Transverse colon (tissue), 4 donors: ENCODE measurements at regions not wholly inside any gene's neighbourhood (a gene's known extent, or its start where the extent isn't known, plus 50 kb on each side); places are given as distances from the start of the nearest gene placed in this dataset.

ENCODE experiments used
- DNase-seq: peaks from one replicate; pipeline ENCODE4 v3.0.0-alpha.2; 2019
- H3K27ac ChIP-seq, 4 donors: fragments of 200-600 bp; sonication (generic); 2 replicates each; pipeline ENCODE4 v1.5.1; 2016 to 2018; ENCODE audit warnings: inconsistent platforms in 4 of 4
- H3K27me3 ChIP-seq: fragments of 200-600 bp; sonication (generic); 2 replicates; pipeline ENCODE4 v1.5.1; 2017; ENCODE audit warnings: inconsistent platforms
- H3K36me3 ChIP-seq, 4 donors: fragments of 200-600 bp; sonication (generic); 2 replicates each; pipeline ENCODE4 v1.5.1; 2017 to 2019; ENCODE audit warnings: inconsistent platforms in 4 of 4
- H3K4me1 ChIP-seq, 4 donors: fragments of 200-600 bp; sonication (generic); 2 replicates each; pipeline ENCODE4 v1.5.1; 2017 to 2020; ENCODE audit warnings: inconsistent platforms in 4 of 4
- H3K4me3 ChIP-seq, 4 donors: fragments of 200-600 bp; sonication (generic); 1 replicate in 1 of 4; 2 replicates in 3 of 4; pipeline versions ENCODE4 v1.5.1 to v1.6.1; 2017 to 2019; ENCODE audit warnings: inconsistent platforms in 4 of 4
- H3K9me3 ChIP-seq, 2 donors: fragments of 200-600 bp; sonication (generic); 2 replicates each; pipeline ENCODE4 v1.5.1; 2017 to 2019; ENCODE audit warnings: inconsistent platforms in 2 of 2
- EP300 ChIP-seq: sonication (generic); formaldehyde crosslinking; IDR thresholded peaks from one replicate; pipeline ENCODE4 v1.6.1; 2017; ENCODE audit warnings: antibody characterized with exemption, low read depth
- POLR2A ChIP-seq: fragments of 450-650 bp; IDR thresholded peaks from one replicate; pipeline ENCODE4 v1.6.1; 2016; ENCODE audit warnings: antibody characterized with exemption, mild to moderate bottlenecking, moderate library complexity
- POLR2AphosphoS5 ChIP-seq, 3 donors: sonication (generic); formaldehyde crosslinking; IDR thresholded peaks; one replicate each; pipeline ENCODE4 v1.6.1; 2016; ENCODE audit warnings: antibody characterized with exemption in 3 of 3
- WGBS, 2 donors: methylation state at CpG; one replicate each; pipeline ENCODE4 v1.1.5; 2018; ENCODE audit warnings: low coverage in 1 of 2; 5-methylcytosine and 5-hydroxymethylcytosine counted together
- in situ Hi-C, 4 donors: fragments of 200-750 bp; cut with MboI; loops; one replicate each; pipeline versions ENCODE4 v1.15.0 to v1.15.1; 2017; ENCODE audit warnings: low sequenced_read_pairs in 3 of 4, low pct_ligation_motif_present in 1 of 4, low pct_unique_long_range_greater_than_20kb in 1 of 4
- intact Hi-C: fragments of 100-400 bp; cut with DNase I; formaldehyde crosslinking; loops from one replicate; pipeline ENCODE4 v1.15.1; 2023; ENCODE audit warnings: low total_unique reads
- TF ChIP-seq, protein P1 (sequence below), 5 experiments: fragments of 200-600 bp in 3 of 5; fragments of 450-650 bp in 2 of 5; sonication (generic) in 3 of 5; IDR thresholded peaks; 1 replicate in 2 of 5; 2 replicates in 3 of 5; pipeline ENCODE4 v1.5.1; 2016 to 2017; ENCODE audit warnings: antibody characterized with exemption in 5 of 5, inconsistent platforms in 3 of 5, mild to moderate bottlenecking in 2 of 5, moderate library complexity in 1 of 5

DNA sequence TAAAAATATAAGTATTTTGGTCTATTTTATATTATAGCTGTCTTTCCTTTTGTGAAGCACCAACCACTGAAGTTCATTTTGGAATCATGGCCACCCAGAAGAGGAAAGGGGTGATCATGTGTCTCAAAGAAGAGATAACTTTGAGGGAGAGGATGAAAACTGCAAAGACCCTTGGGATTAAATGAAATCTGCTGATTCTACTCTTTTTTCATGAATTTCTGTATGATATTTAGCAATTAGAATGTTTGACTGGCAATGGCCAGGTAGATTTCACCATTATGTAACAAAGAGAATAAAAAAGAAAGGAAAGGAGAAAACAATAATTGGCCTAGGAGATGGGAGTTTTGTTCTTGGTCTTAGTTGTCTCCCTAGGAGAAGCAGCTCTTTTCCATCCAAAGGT is 350.8 kb downstream of the EMP1 start:
- H3K9me3 ChIP-seq = no peaks in the 10 kb centered on the region
- no peak for DNase-seq
- no peaks in the 10 kb centered on the region for H3K36me3 ChIP-seq
- H3K4me1 ChIP-seq = no peaks in the 10 kb centered on the region
- TF ChIP-seq POLR2AphosphoS5 (IDR thresholded peaks at IDR 0.05) (no peak), POLR2A (no peak), EP300 (no peak)
- TF ChIP-seq, protein P1, sequence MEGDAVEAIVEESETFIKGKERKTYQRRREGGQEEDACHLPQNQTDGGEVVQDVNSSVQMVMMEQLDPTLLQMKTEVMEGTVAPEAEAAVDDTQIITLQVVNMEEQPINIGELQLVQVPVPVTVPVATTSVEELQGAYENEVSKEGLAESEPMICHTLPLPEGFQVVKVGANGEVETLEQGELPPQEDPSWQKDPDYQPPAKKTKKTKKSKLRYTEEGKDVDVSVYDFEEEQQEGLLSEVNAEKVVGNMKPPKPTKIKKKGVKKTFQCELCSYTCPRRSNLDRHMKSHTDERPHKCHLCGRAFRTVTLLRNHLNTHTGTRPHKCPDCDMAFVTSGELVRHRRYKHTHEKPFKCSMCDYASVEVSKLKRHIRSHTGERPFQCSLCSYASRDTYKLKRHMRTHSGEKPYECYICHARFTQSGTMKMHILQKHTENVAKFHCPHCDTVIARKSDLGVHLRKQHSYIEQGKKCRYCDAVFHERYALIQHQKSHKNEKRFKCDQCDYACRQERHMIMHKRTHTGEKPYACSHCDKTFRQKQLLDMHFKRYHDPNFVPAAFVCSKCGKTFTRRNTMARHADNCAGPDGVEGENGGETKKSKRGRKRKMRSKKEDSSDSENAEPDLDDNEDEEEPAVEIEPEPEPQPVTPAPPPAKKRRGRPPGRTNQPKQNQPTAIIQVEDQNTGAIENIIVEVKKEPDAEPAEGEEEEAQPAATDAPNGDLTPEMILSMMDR (IDR thresholded peaks at IDR 0.05) = no peak
- H3K4me3 ChIP-seq = no peak overlapping the region
- H3K27ac ChIP-seq = no peak overlapping the region
- intact Hi-C loops (no loop called here), in situ Hi-C loops (no loop called here)
- no peaks in the 10 kb centered on the region for H3K27me3 ChIP-seq

DNA sequence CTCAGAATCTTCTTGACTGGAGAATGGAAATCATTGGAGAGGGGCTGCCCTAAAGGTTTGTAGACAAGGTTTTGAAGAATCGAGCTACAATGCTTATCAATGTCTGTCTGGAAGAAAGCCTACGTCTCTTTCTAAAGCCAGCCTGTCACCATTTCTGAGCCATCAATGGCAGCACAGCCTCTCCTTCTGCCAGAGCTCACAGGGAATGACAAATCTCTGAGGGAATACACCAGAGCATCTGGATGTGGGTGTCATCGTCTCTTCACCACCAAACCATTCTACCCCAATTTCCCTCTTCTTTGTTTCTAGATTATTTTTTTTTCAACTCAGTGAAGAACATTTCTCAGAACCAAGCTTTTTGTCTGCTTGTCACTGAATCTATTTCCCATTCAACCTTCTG is 349.7 kb downstream of the EMP1 start:
- TF ChIP-seq EP300 = no peak
- TF ChIP-seq POLR2A = no peak
- TF ChIP-seq, protein P1 (IDR thresholded peaks at IDR 0.05) = no peak
- no peak for TF ChIP-seq POLR2AphosphoS5 (IDR thresholded peaks at IDR 0.05)
- Histone ChIP-seq H3K27ac (no peak overlapping the region), H3K9me3 (no peaks in the 10 kb centered on the region), H3K36me3 (no peaks in the 10 kb centered on the region), H3K4me1 (no peaks in the 10 kb centered on the region), H3K4me3 (no peak overlapping the region), H3K27me3 (no peaks in the 10 kb centered on the region)
- 83% methylated on average over 1 to 3 of the region's 3 CpGs for WGBS, 2 donors
- intact Hi-C loops (no loop called here), in situ Hi-C loops (no loop called here)
- no peak for DNase-seq

DNA sequence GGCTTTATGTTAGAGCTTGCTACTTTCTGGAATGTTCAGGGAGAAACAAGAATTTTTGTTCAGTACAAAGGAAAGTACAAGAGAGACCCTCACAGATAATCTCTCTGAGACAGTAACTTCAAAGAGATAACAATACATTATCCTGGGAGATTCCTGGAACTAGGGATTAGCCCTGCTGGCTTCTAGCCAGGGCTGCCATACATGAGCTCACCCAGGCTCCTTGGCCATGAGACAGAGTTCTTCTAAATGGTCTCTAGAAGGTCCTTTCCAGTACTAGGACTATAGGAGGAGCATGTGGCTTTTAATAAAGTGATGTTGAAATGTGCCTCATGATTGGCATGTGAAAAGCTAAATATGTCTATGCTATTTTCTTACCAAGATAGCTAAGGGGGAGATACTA is 342.5 kb downstream of the EMP1 start:
- TF ChIP-seq POLR2A (no peak), POLR2AphosphoS5 (IDR thresholded peaks at IDR 0.05) (no peak), EP300 (no peak)
- TF ChIP-seq, protein P1 (IDR thresholded peaks at IDR 0.05) = no peak
- intact Hi-C loops (no loop called here), in situ Hi-C loops (loop anchor here in 1 of 4 donors (10.0 kb wide), 1 partner anchor 174 kb away; no protein-coding TSS in a partner anchor)
- DNase-seq = no peak
- Histone ChIP-seq H3K27ac (no peak overlapping the region), H3K9me3 (no peaks in the 10 kb centered on the region), H3K4me3 (no peak overlapping the region), H3K27me3 (no peaks in the 10 kb centered on the region), H3K4me1 (peaks cover 0 to 8% (median 0%) of the 10 kb centered on the region in 4 donors), H3K36me3 (no peaks in the 10 kb centered on the region)

DNA sequence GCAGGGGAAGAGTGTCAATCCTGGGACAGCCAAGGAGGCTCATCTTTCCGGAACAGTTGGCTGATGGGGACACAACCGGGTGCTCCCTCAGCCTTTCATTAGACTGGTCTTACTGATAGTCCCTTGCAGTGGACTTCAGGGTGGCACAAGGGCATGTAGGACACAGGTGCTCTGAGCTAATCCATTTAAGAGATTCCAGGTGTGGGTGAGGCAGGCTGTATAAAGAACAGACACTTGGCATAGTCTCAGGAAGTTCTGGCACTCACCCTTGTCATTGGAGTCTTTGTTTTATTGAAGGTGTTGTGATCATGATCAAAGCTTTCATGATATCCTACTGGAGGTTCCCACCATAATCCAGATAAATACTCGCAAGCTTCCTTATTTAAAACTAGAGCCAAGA is 341.6 kb downstream of the EMP1 start:
- H3K27ac ChIP-seq = peak overlapping the region in 2 of 4 donors; percentile 19 to 54
- in situ Hi-C loops (loop anchor here in 1 of 4 donors (10.0 kb wide), 1 partner anchor 173 kb away; no protein-coding TSS in a partner anchor), intact Hi-C loops (no loop called here)
- TF ChIP-seq, protein P1 (IDR thresholded peaks at IDR 0.05) = no peak
- TF ChIP-seq POLR2AphosphoS5 (IDR thresholded peaks at IDR 0.05) = peak in 2 of 3 donors; percentile 20 to 38
- DNase-seq = peak; percentile 37
- H3K36me3 ChIP-seq = no peaks in the 10 kb centered on the region
- no peak overlapping the region for H3K4me3 ChIP-seq
- peaks cover 0 to 8% (median 0%) of the 10 kb centered on the region in 4 donors for H3K4me1 ChIP-seq
- H3K9me3 ChIP-seq = no peaks in the 10 kb centered on the region
- WGBS, 2 donors = 48% methylated on average over 2 to 3 of the region's 3 CpGs
- H3K27me3 ChIP-seq = no peaks in the 10 kb centered on the region
